HEK293 (cell line): ENCODE measurements at regions not wholly inside any gene's neighbourhood (a gene's known extent, or its start where the extent isn't known, plus 50 kb on each side); places are given as distances from the start of the nearest gene placed in this dataset.
A peak's percentile ranks its signal among the peaks of the same experiment; 100 is the strongest.

Experiments
- CTCF ChIA-PET: fragments of 350-600 bp; formaldehyde crosslinking; extraction: SDS; loops from one replicate; lab custom pipeline; 2021; ENCODE audit warnings: antibody characterized with exemption; lab: Yijun Ruan, JAX
- POLR2A ChIA-PET: fragments of 300-600 bp; formaldehyde crosslinking; extraction: SDS; loops from one replicate; lab custom pipeline; 2020; ENCODE audit warnings: antibody characterized with exemption, inconsistent platforms; lab: Yijun Ruan, JAX
- H3K27ac ChIP-seq: fragments of 200-500 bp; sonication (Bioruptor generic); 2 replicates; pipeline ENCODE4 v1.5.1; 2014; ENCODE audit warnings: low read depth, low read length, control low read depth, inconsistent platforms; ENCODE audit errors: extremely low read depth
- H3K36me3 ChIP-seq, 2 experiments: fragments of 200-500 bp in 1 of 2; sonication (Bioruptor generic) in 1 of 2; 1 replicate in 1 of 2; 2 replicates in 1 of 2; pipeline ENCODE4 v1.5.1; 2014 to 2017; ENCODE audit warnings: inconsistent platforms in 2 of 2, low read length in 2 of 2; ENCODE audit not compliant: control insufficient read depth in 2 of 2, insufficient read depth in 1 of 2
- H3K4me1 ChIP-seq: fragments of 200-500 bp; sonication (Bioruptor generic); 2 replicates; pipeline ENCODE4 v1.5.1; 2014; ENCODE audit warnings: mild to moderate bottlenecking, low read length, inconsistent platforms; ENCODE audit not compliant: control insufficient read depth, insufficient read depth
- H3K4me3 ChIP-seq: 2 replicates; pipeline ENCODE4 v1.5.1; 2011; ENCODE audit warnings: low read depth, mild to moderate bottlenecking, control low read depth, low read length, moderate library complexity
- H3K9me3 ChIP-seq: fragments of 200-500 bp; sonication (Bioruptor generic); 2 replicates; pipeline ENCODE4 v1.5.1; 2014; ENCODE audit warnings: low read depth, low read length, inconsistent platforms; ENCODE audit not compliant: control insufficient read depth, insufficient read depth
- ATF2 ChIP-seq: fragments of 450-650 bp; formaldehyde crosslinking; IDR thresholded peaks from 2 replicates; pipeline ENCODE4 v1.5.1; 2016; ENCODE audit warnings: missing biosample characterization, missing genetic modification characterization, low read depth
- HOXD13 ChIP-seq: sonication (generic); formaldehyde crosslinking; IDR thresholded peaks from 2 replicates; pipeline ENCODE4 v1.8.0; 2022; ENCODE audit warnings: missing genetic modification reagents, borderline replicate concordance
- PATZ1 ChIP-seq: fragments of 450-650 bp; formaldehyde crosslinking; IDR thresholded peaks from 2 replicates; pipeline ENCODE4 v1.5.1; 2016; ENCODE audit warnings: missing biosample characterization, missing genetic modification characterization
- SP7 ChIP-seq: fragments of 450-650 bp; formaldehyde crosslinking; IDR thresholded peaks from 2 replicates; pipeline ENCODE4 v1.5.1; 2016; ENCODE audit warnings: missing biosample characterization, missing genetic modification characterization
- ZBTB11 ChIP-seq: fragments of 450-650 bp; formaldehyde crosslinking; conservative IDR thresholded peaks from 2 replicates; pipeline ENCODE4 v1.5.1; 2016; ENCODE audit warnings: low read depth, missing biosample characterization, missing genetic modification characterization
- ZBTB21 ChIP-seq: fragments of 450-650 bp; formaldehyde crosslinking; IDR thresholded peaks from 2 replicates; pipeline ENCODE4 v1.5.1; 2017; ENCODE audit warnings: missing biosample characterization, missing genetic modification characterization
- ZBTB26 ChIP-seq: fragments of 450-650 bp; formaldehyde crosslinking; optimal IDR thresholded peaks from 2 replicates; pipeline ENCODE3; 2016; ENCODE audit warnings: missing biosample characterization, mild to moderate bottlenecking, missing genetic modification characterization
- ZNF132 ChIP-seq: fragments of 450-650 bp; formaldehyde crosslinking; IDR thresholded peaks from 2 replicates; pipeline ENCODE4 v1.5.1; 2017; ENCODE audit warnings: missing biosample characterization, missing genetic modification characterization, borderline replicate concordance
- ZNF223 ChIP-seq: fragments of 450-650 bp; formaldehyde crosslinking; IDR thresholded peaks from 2 replicates; pipeline ENCODE4 v1.5.1; 2016; ENCODE audit warnings: missing biosample characterization, missing genetic modification characterization
- ZNF292 ChIP-seq: fragments of 450-650 bp; formaldehyde crosslinking; IDR thresholded peaks from 2 replicates; pipeline ENCODE4 v1.5.1; 2016; ENCODE audit warnings: low read depth, missing biosample characterization, missing genetic modification characterization, borderline replicate concordance
- ZNF341 ChIP-seq: fragments of 450-650 bp; formaldehyde crosslinking; IDR thresholded peaks from 2 replicates; pipeline ENCODE4; 2016; ENCODE audit warnings: low read depth, missing biosample characterization, missing genetic modification characterization
- ZNF48 ChIP-seq: fragments of 450-650 bp; formaldehyde crosslinking; IDR thresholded peaks from 2 replicates; pipeline ENCODE4 v1.5.1; 2016; ENCODE audit warnings: missing biosample characterization, missing genetic modification characterization
- ZNF510 ChIP-seq: fragments of 450-650 bp; formaldehyde crosslinking; IDR thresholded peaks from 2 replicates; pipeline ENCODE4 v1.5.1; 2018; ENCODE audit warnings: mild to moderate bottlenecking, missing genetic modification characterization, missing biosample characterization; ENCODE audit not compliant: insufficient replicate concordance
- ZNF514 ChIP-seq: fragments of 450-650 bp; formaldehyde crosslinking; IDR thresholded peaks from 2 replicates; pipeline ENCODE4 v1.5.1; 2016; ENCODE audit warnings: missing biosample characterization, missing genetic modification characterization
- ZNF707 ChIP-seq: fragments of 450-650 bp; formaldehyde crosslinking; IDR thresholded peaks from 2 replicates; pipeline ENCODE4 v1.5.1; 2016; ENCODE audit warnings: missing biosample characterization, missing genetic modification characterization
- ZNF843 ChIP-seq: fragments of 450-650 bp; formaldehyde crosslinking; IDR thresholded peaks from 2 replicates; pipeline ENCODE4 v1.5.1; 2016; ENCODE audit warnings: missing biosample characterization, missing genetic modification characterization

- Histone ChIP-seq H3K4me1 (no peaks in the 10 kb centered on the region), H3K9me3 (no peaks in the 10 kb centered on the region), H3K4me3 (no peak overlapping the region), H3K36me3 (no peaks in the 10 kb centered on the region)
- POLR2A ChIA-PET = no interaction called here
- CTCF ChIA-PET = interaction anchor here (1.3 kb wide), 1 partner anchor 26 kb away, joined by 5 read pairs; no protein-coding TSS in a partner anchor
- TF ChIP-seq SP7 (tag by site-specific recombination) = no peak
- no peak for TF ChIP-seq ZNF514
- TF ChIP-seq PATZ1 = no peak
- TF ChIP-seq ZNF707 (tag by site-specific recombination) = no peak
- TF ChIP-seq ZBTB26 (tag by site-specific recombination) = no peak
- TF ChIP-seq ZNF510 (tag by site-specific recombination) = no peak
- TF ChIP-seq ZBTB11 (tag by site-specific recombination) = no peak
- TF ChIP-seq ZNF223 (tag by site-specific recombination) = no peak
- TF ChIP-seq ZBTB21 (tag by site-specific recombination) = no peak
- TF ChIP-seq ZNF341 (tag by site-specific recombination) = no peak
- no peak for TF ChIP-seq ZNF48
- no peak for TF ChIP-seq ZNF843 (tag by site-specific recombination)
- no peak for TF ChIP-seq ZNF132 (tag by site-specific recombination)
- TF ChIP-seq HOXD13 = no peak
- TF ChIP-seq, all 188 proteins: peak for 0
- H3K27ac ChIP-seq = no peak overlapping the region
Measured at GRCh38 chr6:1463275-1463674, 73.9 kb downstream of the FOXF2 start.

GRCh38 chr6:1463751-1464426 is 74.5 kb downstream of the FOXF2 start:
- POLR2A ChIA-PET = no interaction called here
- CTCF ChIA-PET = interaction anchor here (1.3 kb wide), 1 partner anchor 27 kb away, joined by 5 read pairs; no protein-coding TSS in a partner anchor
- TF ChIP-seq ATF2 (tag by site-specific recombination) (peak; percentile 52; the same call in 1 of the 2 replicates), ZNF292 (no peak)

More at GRCh38 chr6:1463751-1464426, 74.5 kb downstream of the FOXF2 start:
- H3K36me3 ChIP-seq = no peaks in the 10 kb centered on the region
- no peaks in the 10 kb centered on the region for H3K4me1 ChIP-seq
- no peaks in the 10 kb centered on the region for H3K9me3 ChIP-seq
- no peak overlapping the region for H3K27ac ChIP-seq
- no peak overlapping the region for H3K4me3 ChIP-seq
